DMS 273 (cell line): ENCODE measurements at regions not wholly inside any gene's neighbourhood (a gene's known extent, or its start where the extent isn't known, plus 50 kb on each side); places are given as distances from the start of the nearest gene placed in this dataset.

Experiments
- DNase-seq: peaks from one replicate; lab custom pipeline; 2025; ENCODE audit not compliant: unreplicated experiment; lab: John Stamatoyannopoulos, UW

DNA sequence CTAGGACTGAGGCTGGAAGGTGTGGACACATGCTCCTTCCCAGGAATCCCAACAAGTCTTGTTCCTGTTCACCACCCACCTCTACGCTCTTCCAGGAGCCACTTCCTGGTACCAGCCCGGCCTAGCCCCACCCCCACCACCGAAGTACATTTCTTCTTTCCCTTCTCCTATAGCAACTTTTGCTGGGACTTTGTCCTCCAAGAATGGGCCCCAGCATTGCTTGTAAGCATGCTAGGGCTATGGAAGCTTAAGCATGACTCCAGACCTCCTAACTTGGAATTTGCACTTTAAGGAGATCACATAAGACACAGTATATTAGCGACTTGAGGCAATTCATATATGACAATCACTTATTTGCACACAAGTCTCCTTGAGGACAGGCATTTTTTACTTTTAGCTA is 462.0 kb upstream of the ARID1B start:
- DNase-seq: no peak

- DNase-seq: no peak
Measured at GRCh38 chr6:156313037-156313436, 464.1 kb upstream of the ARID1B start.

GRCh38 chr6:156311291-156311690 is 465.9 kb upstream of the ARID1B start:
- DNase-seq: no peak

DNA sequence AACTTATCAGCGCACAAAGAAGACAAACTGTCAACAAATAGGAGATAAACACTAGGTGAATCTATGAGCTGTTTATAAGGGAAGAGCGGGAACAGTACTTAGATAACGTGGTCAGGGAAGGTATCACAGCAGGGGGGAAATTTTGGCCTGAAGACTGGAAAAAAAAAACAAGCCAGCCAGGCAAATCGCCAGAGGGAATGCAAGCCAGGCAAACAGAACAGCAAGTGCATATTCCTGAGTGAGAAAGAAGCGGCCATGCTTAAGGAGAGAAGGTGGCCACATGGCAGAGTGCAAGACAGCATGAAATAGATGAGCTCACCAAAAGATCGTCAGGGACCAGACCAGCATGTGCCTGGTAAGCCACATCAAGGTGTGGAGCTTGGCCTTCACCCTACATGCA is 466.5 kb upstream of the ARID1B start:
- DNase-seq: no peak

DNA sequence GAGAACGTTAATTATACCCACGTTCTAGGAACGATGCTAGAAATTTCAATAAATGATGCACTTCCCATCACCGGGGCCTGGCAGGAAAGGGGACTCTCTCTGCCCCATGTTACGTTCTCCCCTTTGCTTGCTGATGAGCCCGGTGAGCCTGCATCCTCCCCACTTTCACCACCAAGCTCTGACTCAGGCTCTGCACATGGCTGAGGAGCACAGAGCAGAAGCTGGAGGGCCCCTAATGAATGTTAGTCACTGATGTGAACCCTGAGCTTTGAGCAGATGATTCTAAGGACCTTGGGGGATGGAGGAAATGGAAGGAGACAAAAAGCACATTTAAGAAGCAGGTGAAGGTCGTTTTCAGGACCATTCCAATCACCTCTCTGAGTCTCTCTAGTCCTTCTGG is 468.2 kb upstream of the ARID1B start:
- no peak for DNase-seq

- DNase-seq: no peak
Measured at GRCh38 chr6:156308604-156309003, 468.6 kb upstream of the ARID1B start.

GRCh38 chr6:156306531-156306930 is 470.6 kb upstream of the ARID1B start:
- no peak for DNase-seq

GRCh38 chr6:156283091-156283490 is 494.1 kb upstream of the ARID1B start:
- DNase-seq: no peak

DNA sequence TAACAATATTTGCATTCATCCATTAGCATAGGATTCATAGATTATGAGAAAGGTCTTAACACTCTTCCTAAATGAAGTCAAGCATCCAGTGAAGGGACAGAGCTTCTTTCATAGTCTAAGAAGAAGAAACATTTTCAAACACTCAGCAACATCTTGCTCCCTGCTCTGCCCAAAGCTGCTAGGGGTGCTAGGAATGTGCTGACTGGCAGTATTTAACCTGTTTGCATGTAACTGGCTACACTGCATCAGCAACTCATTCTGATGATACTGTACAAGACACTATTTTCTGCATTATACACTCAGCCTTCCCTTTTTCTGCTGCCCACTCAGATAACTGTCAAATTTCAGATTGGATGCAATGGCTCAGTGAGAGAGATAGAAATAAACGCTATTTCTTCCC is 495.1 kb upstream of the ARID1B start:
- no peak for DNase-seq

GRCh38 chr6:156281266-156281665 is 495.9 kb upstream of the ARID1B start:
- DNase-seq: no peak

DNA sequence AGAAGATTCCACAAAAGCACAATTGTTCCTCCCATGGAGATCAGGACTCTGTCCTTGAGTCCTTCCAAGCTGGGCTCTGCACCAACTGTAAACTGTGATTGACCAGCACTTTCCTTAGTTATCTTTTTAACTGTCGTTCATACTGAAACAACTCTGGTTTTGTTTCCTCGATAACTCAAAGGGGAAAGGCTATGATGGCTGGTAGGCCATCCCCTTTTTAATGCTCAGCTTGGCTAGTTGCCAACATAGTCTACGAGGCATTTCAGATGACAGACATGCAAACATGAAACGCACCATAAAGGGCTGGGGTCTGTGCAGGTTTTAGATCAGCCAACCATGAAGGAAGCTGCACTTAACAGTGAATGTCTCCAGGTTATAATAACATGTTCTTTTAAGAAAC is 497.1 kb upstream of the ARID1B start:
- DNase-seq: no peak

DNA sequence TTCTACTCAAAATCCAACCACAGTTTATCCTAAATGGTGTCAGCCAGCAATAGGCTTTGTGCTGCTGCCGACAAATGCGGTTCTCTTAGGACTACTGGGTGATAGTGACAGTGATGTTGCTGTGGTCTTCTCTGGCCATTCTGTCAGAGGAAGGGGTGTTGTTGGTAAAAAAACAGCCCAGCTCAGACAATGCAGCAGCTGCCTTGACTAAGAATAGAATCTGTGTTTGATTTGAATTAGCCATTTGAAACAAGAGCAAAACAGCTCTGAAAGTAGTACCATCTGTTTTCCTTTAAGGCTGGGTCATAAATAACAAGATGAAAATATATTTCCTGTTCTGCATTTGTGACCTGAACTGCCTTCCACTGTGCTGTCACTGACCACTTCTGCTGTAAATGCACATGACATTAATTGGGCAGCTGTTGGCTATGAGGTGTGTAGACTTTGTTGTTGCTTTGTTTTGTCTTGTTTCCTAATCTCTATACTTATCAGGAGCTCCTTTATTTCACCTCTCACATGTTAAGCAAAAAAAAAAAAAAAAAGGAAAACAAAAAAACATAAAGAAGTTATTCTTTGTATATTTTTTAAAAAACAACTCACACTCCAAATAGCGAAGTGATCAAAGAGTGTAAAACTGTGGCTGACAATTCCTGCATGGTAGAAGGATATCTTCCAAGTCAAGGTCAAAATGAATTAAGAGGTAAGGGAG is 497.8 kb upstream of the ARID1B start:
- DNase-seq: no peak

DNA sequence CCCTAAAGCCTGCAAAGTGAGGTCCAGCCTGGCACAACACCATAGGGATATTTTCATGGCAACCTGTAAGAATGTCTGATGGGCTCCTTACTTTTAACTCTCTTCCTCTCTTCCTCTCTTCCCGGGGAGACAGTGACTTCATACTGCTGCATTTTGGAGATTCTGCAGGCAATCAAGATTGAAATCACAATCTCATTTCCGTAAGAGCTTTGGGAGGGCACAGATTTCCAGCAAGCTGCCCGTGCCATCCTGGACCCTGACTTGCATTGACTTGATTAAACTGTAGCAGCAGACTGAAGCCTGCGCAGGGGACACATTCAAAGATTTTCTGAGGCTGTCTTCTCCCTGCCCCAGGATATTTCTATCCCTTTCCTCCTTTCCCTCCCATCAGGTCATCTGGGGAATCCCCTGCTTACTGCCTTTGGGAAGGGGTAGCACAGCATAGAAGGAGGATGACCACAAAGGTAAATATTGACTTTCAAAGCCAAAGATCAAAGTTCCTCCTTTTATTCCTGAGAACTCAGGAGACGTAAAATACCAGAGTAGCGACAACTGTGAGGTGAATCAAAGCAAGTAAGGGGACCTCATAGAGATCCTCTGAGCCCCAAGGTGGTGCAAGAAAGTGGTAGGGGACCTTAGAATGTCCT is 504.0 kb upstream of the ARID1B start:
- DNase-seq: no peak

GRCh38 chr6:156269751-156270369 is 507.3 kb upstream of the ARID1B start:
- no peak for DNase-seq

- DNase-seq: no peak
Measured at GRCh38 chr6:156268849-156269248, 508.3 kb upstream of the ARID1B start.

DNA sequence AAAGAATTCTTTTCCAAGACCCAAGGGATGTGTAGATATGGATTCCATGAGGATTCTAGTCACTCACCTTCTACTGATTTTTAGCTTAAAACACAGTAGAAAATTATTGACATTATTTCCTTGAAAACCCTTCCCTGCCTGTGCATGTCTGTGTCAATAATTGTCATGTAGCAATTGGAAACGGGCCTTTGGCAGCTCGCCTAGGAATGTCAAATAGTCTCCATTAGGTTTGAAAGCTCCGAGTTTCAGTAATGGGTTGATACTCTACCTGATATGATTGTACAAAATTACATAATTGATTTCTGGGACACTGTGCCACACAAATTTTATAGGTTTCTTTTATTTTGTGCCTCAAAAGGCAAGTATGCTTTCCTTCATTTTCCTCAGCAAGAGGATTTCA is 515.2 kb upstream of the ARID1B start:
- DNase-seq: peak; percentile 6

DNA sequence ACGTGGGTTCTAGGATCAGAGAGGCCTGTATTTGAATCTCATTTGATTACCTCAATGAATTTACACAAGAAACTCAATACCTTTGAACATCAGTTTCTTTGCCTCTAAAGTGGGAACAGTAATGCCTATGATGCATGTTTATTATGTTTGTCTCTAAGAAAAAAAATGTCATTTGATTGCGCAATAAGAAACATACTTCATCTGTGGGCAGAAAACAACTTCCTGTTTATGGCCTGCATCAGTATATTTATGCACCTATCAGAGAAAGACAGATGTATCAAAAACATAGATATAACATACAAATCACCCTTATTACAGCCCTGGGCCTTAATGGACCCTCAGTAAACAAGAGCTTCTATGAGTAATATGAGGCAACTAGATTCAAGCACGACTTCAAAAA is 516.4 kb upstream of the ARID1B start:
- DNase-seq: no peak

DNA sequence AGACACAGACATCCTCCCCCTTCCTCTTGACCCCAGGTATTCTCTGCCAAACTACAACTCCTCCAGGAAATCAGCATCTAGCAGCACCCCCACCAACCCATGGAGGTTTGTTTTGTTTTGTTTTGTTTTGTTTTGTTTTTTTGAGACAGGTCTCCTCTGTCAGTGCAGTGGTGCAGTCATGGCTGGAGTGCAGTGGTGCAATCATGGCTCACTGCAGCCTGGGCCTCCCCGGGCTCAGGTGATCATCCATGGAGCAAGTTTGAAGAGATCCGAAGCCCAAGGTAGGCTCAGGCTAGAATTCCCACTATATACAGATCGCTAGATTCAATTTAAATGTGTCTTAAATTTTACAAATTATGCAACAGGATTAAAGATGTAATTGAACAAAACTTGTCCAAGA is 518.2 kb upstream of the ARID1B start:
- no peak for DNase-seq

DNA sequence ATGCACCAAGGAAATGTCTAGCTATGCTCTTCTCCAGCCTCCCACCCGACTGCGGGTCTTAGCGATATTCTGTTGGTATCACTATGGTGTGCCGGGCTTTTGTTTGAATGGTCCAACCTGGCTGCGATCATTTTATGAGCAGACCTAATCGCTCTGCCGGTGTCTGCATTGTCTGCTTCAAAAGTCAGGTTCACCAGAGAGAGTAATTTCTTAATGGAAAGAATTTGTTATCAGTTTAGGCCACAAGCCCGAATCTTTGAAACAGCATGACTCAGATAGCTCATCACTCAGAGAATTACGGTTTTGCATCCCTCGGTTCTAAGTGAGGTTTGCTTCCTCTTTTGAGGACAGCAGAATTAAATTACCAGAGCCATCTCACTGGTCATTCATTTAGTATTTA is 521.0 kb upstream of the ARID1B start:
- DNase-seq: no peak

GRCh38 chr6:156254240-156254639 is 522.9 kb upstream of the ARID1B start:
- DNase-seq: no peak

DNA sequence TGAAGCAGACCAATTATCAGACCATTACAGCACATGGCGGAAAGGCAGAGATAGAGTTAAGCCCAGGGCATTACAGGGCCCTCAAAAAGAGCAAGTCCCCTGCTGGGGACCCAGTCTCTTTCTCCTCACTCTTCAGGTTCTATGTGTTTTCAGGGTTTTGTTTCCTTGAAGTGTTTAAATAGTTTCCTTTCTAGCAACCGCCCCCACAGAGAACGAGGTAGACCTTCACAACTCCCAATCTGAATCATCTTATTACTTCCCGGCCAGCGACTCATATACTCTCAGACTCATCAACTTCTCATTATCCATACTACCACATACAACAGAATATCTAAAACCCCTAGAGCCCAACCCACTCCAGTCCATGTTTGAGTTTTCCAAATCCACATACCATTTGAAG is 526.6 kb upstream of the ARID1B start:
- no peak for DNase-seq

GRCh38 chr6:156242206-156242605 is 535.0 kb upstream of the ARID1B start:
- no peak for DNase-seq
